Endodermal cell (in vitro differentiated cells): ENCODE measurements at regions not wholly inside any gene's neighbourhood (a gene's known extent, or its start where the extent isn't known, plus 50 kb on each side); places are given as distances from the start of the nearest gene placed in this dataset.
"Not testable (repeated sequence)": the region's sequence is repeated elsewhere in the genome, so short reads cannot be mapped to it uniquely, and the experiment has no call there.

Experiments used
- DNase-seq: peaks from one replicate; pipeline ENCODE4 v3.0.0-alpha.2; 2017
- H3K27ac ChIP-seq: 2 replicates; pipeline ENCODE4 v1.5.1; 2013; ENCODE audit warnings: mild to moderate bottlenecking, low read depth, low read length, moderate library complexity
- H3K27me3 ChIP-seq: 2 replicates; pipeline ENCODE4 v1.6.1; 2013; ENCODE audit warnings: mild to moderate bottlenecking, low read length, moderate library complexity; ENCODE audit not compliant: insufficient read depth, control insufficient read depth, poor library complexity, severe bottlenecking
- H3K36me3 ChIP-seq: 2 replicates; pipeline ENCODE4 v1.7.0; 2013; ENCODE audit warnings: mild to moderate bottlenecking, low read length, moderate library complexity; ENCODE audit not compliant: control insufficient read depth, insufficient read depth
- H3K4me1 ChIP-seq: one replicate; pipeline ENCODE4 v1.7.0; 2013; ENCODE audit warnings: low read length; ENCODE audit not compliant: control insufficient read depth, insufficient read depth
- H3K4me3 ChIP-seq: 2 replicates; pipeline ENCODE4 v1.5.1; 2013; ENCODE audit warnings: mild to moderate bottlenecking, low read length, moderate library complexity
- H3K9ac ChIP-seq: 2 replicates; pipeline ENCODE4 v1.6.1; 2013; ENCODE audit warnings: mild to moderate bottlenecking, low read length, moderate library complexity; ENCODE audit not compliant: poor library complexity, severe bottlenecking; ENCODE audit errors: extremely low read depth
- H3K9me3 ChIP-seq: 2 replicates; pipeline ENCODE4 v1.6.1; 2013; ENCODE audit warnings: mild to moderate bottlenecking, low read length, moderate library complexity; ENCODE audit not compliant: control insufficient read depth
- H3K27ac Mint-ChIP-seq: 2 replicates; pipeline ENCODE4 v1.8.0; 2020; ENCODE audit warnings: mixed read lengths
- H3K27me3 Mint-ChIP-seq: 2 replicates; pipeline ENCODE4 v1.8.0; 2021; ENCODE audit warnings: mild to moderate bottlenecking, mixed read lengths; ENCODE audit not compliant: insufficient read depth
- H3K36me3 Mint-ChIP-seq: 2 replicates; pipeline ENCODE4 v1.8.0; 2020; ENCODE audit warnings: low read depth, mixed read lengths
- H3K4me1 Mint-ChIP-seq: 2 replicates; pipeline ENCODE4 v1.8.0; 2020; ENCODE audit warnings: mixed read lengths
- H3K4me3 Mint-ChIP-seq: 2 replicates; pipeline ENCODE4 v1.8.0; 2020; ENCODE audit warnings: mild to moderate bottlenecking, moderate library complexity, mixed read lengths
- H3K9me3 Mint-ChIP-seq: 2 replicates; pipeline ENCODE4 v1.8.0; 2020; ENCODE audit warnings: mild to moderate bottlenecking, mixed read lengths
- CTCF ChIP-seq: fragments of 200-600 bp; sonication (generic); conservative IDR thresholded peaks from 2 replicates; pipeline ENCODE4 v1.5.0; 2021; ENCODE audit warnings: antibody characterized with exemption, mild to moderate bottlenecking
- WGBS, 2 experiments: methylation state at CpG; one replicate each; pipeline versions ENCODE4 v1.1.5 to v1.1.7; 2013; ENCODE audit warnings: missing lambda C conversion rate in 2 of 2, mixed read lengths in 1 of 2; ENCODE audit not compliant: insufficient coverage in 1 of 2, insufficient read length in 1 of 2; 5-methylcytosine and 5-hydroxymethylcytosine counted together

DNA sequence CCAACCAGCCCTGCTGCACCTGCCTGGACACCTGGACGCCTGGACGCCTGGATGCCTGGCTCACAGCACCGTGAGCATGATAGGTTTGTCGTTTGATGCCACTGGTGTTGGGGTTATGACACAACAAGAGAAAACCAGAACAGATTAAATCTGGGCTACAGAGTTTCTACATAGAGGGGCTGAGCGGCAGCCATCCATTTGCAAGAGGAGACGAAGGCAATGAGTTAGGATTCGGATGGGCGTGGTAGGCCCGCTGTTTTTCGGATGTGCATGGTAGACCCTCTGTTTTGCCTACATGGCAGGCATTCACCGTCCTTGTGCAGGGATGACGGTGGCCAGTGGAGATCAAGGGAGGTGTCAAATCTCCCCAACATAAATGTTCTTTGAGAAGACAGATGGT, 121.5 kb upstream of the RNF32 start:
- Histone ChIP-seq H3K27ac (no peak overlapping the region), H3K27me3 (no peaks in the 10 kb centered on the region), H3K9me3 (no peaks in the 10 kb centered on the region), H3K4me1 (no peaks in the 10 kb centered on the region), H3K9ac (no peak overlapping the region), H3K36me3 (no peaks in the 10 kb centered on the region), H3K4me3 (no peak overlapping the region)
- Mint-ChIP-seq H3K9me3 (no peaks in the 10 kb centered on the region), H3K27ac (no peak overlapping the region), H3K27me3 (peaks cover 4% of the 10 kb centered on the region), H3K4me3 (no peak overlapping the region), H3K4me1 (no peaks in the 10 kb centered on the region), H3K36me3 (no peaks in the 10 kb centered on the region)
- DNase-seq: no peak
- no peak for TF ChIP-seq CTCF
- 82 to 91% methylated on average over 11 to 12 of the region's 12 CpGs for WGBS, 2 experiments

- H3K27me3 ChIP-seq: no peaks in the 10 kb centered on the region
- no peaks in the 10 kb centered on the region for H3K36me3 Mint-ChIP-seq
- H3K4me1 ChIP-seq: no peaks in the 10 kb centered on the region
- no peak for TF ChIP-seq CTCF
- H3K9me3 Mint-ChIP-seq: no peaks in the 10 kb centered on the region
- no peaks in the 10 kb centered on the region for H3K27me3 Mint-ChIP-seq
- no peaks in the 10 kb centered on the region for H3K4me1 Mint-ChIP-seq
- DNase-seq: no peak
- no peak overlapping the region for H3K4me3 Mint-ChIP-seq
- H3K36me3 ChIP-seq: no peaks in the 10 kb centered on the region
- H3K27ac Mint-ChIP-seq: no peak overlapping the region
- no peaks in the 10 kb centered on the region for H3K9me3 ChIP-seq
- no peak overlapping the region for H3K4me3 ChIP-seq
- 57 to 87% methylated on average over 2 to 7 of the region's 7 CpGs for WGBS, 2 experiments
- H3K27ac ChIP-seq: no peak overlapping the region
- H3K9ac ChIP-seq: no peak overlapping the region
These were observed 122.1 kb upstream of the RNF32 start for GRCh38 chr7:156518466-156518865.

DNA sequence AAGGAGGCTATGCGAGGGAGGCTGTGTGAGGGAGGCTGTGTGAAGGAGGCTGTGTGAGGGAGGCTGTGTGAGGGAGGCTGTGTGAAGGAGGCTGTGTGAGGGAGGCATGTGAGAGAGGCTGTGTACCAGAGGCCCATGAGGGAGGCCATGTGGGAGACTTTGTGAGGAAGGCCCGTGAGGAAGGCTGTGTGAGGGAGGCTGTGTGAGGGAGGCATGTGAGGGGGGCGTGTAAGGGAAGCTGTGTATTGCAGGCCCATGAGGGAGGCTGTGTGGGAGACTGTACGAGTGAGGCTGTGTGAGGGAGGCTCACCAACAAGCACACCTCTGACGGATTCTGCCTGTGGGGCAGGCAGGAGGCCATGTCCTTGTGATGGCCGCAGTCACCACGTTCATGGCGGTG, 122.7 kb upstream of the RNF32 start:
- H3K9me3 Mint-ChIP-seq, H3K4me3 Mint-ChIP-seq, DNase-seq, H3K9me3 ChIP-seq, H3K4me1 Mint-ChIP-seq, H3K36me3 ChIP-seq, H3K9ac ChIP-seq, H3K27ac Mint-ChIP-seq, H3K27ac ChIP-seq, H3K27me3 ChIP-seq, H3K4me1 ChIP-seq, H3K4me3 ChIP-seq, H3K36me3 Mint-ChIP-seq, H3K27me3 Mint-ChIP-seq: not testable (repeated sequence)
- WGBS, 2 experiments: 61 to 100% methylated on average over 1 to 8 of the region's 8 CpGs

DNA sequence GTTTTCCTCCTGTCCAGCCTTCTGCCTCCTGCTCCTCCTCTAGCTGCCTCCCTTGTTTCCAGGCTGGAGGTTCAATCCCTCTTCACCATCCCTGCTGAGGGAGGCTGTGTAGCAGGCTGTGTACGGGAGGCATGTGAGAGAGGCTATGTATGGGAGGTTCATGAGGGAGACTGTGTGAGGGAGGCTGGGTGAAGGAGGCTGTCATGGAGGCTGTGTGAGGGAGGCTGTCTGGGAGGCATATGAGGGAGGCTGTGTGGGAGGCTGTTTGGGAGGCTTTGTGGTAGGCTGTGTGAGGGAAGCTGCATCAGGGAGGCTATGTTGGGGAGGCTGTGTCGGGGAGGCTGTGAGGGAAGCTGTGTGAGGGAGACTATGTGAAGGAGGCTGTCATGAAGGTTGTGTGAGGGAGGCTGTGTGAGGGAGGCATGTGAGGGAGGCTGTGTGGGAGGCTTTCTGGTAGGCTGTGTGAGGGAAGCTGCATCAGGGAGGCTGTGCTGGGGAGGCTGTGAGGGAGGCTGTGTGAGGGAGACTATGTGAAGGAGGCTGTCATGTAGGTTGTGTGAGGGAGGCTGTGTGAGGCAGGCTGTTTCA, 123.7 kb upstream of the RNF32 start:
- Histone ChIP-seq H3K4me1 (no peaks in the 10 kb centered on the region), H3K4me3 (no peak overlapping the region), H3K9me3 (no peaks in the 10 kb centered on the region), H3K27ac (no peak overlapping the region), H3K9ac (no peak overlapping the region), H3K36me3 (no peaks in the 10 kb centered on the region), H3K27me3 (no peaks in the 10 kb centered on the region)
- 94 to 100% methylated on average over 1 to 2 of the region's 2 CpGs for WGBS, 2 experiments
- Mint-ChIP-seq H3K9me3 (no peaks in the 10 kb centered on the region), H3K4me3 (no peak overlapping the region), H3K4me1 (no peaks in the 10 kb centered on the region), H3K36me3 (no peaks in the 10 kb centered on the region), H3K27me3 (no peaks in the 10 kb centered on the region), H3K27ac (no peak overlapping the region)
- no peak for DNase-seq
- TF ChIP-seq CTCF: no peak
